Gastrocnemius medialis (tissue), 4 donors: ENCODE measurements at regions not wholly inside any gene's neighbourhood (a gene's known extent, or its start where the extent isn't known, plus 50 kb on each side); places are given as distances from the start of the nearest gene placed in this dataset.

Source experiments
- POLR2A ChIP-seq, 2 donors: fragments of 450-650 bp; IDR thresholded peaks; one replicate each; pipeline ENCODE4 v1.6.1; 2017; ENCODE audit warnings: antibody characterized with exemption in 2 of 2, mild to moderate bottlenecking in 2 of 2, moderate library complexity in 2 of 2
- TF ChIP-seq, protein P1 (sequence below), 5 experiments: fragments of 450-650 bp in 3 of 5; fragments of 200-600 bp in 2 of 5; sonication (generic) in 2 of 5; IDR thresholded peaks in 4 of 5; conservative IDR thresholded peaks in 1 of 5; 1 replicate in 4 of 5; 2 replicates in 1 of 5; pipeline ENCODE4 v1.5.1; 2016 to 2019; ENCODE audit warnings: antibody characterized with exemption in 5 of 5, mild to moderate bottlenecking in 3 of 5, moderate library complexity in 3 of 5

DNA sequence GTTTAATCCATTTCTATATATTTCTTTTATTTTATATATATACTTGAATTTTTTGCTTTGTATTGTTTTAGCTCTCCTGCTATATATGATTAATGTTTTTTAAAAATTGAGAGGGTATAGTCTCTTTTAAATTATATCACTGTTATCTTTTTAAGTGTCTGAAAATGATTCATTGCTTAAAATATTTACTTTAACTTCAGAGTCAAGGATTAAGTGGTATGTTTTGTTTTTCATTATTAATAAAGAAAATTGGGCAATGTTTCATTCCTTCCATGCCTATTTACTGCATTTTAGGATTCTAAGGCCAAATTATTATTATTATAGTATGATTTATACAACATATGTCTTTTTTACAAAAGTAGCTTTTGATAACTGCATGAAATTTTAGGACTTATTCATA, 67.2 kb upstream of the THSD7A start:
- TF ChIP-seq, protein P1, sequence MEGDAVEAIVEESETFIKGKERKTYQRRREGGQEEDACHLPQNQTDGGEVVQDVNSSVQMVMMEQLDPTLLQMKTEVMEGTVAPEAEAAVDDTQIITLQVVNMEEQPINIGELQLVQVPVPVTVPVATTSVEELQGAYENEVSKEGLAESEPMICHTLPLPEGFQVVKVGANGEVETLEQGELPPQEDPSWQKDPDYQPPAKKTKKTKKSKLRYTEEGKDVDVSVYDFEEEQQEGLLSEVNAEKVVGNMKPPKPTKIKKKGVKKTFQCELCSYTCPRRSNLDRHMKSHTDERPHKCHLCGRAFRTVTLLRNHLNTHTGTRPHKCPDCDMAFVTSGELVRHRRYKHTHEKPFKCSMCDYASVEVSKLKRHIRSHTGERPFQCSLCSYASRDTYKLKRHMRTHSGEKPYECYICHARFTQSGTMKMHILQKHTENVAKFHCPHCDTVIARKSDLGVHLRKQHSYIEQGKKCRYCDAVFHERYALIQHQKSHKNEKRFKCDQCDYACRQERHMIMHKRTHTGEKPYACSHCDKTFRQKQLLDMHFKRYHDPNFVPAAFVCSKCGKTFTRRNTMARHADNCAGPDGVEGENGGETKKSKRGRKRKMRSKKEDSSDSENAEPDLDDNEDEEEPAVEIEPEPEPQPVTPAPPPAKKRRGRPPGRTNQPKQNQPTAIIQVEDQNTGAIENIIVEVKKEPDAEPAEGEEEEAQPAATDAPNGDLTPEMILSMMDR (IDR thresholded peaks at IDR 0.05 in 4 of 5, conservative IDR thresholded peaks at IDR 0.05 in 1 of 5) = no peak
- no peak for TF ChIP-seq POLR2A (IDR thresholded peaks at IDR 0.05)
